DND-41 (cell line): ENCODE measurements at regions not wholly inside any gene's neighbourhood (a gene's known extent, or its start where the extent isn't known, plus 50 kb on each side); places are given as distances from the start of the nearest gene placed in this dataset.

ENCODE experiments used
- EZH2 ChIP-seq: IDR thresholded peaks from 3 replicates; pipeline ENCODE4 v1.6.1; 2012; ENCODE audit warnings: borderline replicate concordance, low read depth, mild to moderate bottlenecking, moderate library complexity, low read length, inconsistent platforms; ENCODE audit not compliant: severe bottlenecking
- TF ChIP-seq, protein P1 (sequence below): IDR thresholded peaks from 2 replicates; pipeline ENCODE4 v1.5.1; 2012; ENCODE audit warnings: borderline replicate concordance, low read length, moderate library complexity, mild to moderate bottlenecking; ENCODE audit not compliant: poor library complexity, severe bottlenecking; ENCODE audit errors: extremely low read depth

DNA sequence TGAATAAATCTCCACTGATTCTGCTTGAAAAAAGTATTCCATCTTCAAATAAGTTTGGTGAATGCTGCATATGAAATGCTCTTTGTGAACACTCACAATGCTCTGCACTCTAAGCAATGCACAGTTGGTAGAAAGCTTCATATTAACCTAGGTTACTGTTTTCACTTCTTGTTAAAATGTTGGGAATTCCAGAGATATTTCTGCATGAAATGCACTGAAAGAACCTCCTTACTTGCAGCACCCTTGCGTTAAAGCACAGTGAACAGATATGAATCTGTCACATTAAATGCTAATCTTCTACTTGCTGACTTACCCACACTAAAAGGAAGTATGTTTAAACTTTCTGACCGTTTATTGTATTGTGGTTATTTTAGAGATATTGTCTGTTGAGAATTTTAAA lies 584.1 kb upstream of the NUDT12 start:
- TF ChIP-seq, protein P1, sequence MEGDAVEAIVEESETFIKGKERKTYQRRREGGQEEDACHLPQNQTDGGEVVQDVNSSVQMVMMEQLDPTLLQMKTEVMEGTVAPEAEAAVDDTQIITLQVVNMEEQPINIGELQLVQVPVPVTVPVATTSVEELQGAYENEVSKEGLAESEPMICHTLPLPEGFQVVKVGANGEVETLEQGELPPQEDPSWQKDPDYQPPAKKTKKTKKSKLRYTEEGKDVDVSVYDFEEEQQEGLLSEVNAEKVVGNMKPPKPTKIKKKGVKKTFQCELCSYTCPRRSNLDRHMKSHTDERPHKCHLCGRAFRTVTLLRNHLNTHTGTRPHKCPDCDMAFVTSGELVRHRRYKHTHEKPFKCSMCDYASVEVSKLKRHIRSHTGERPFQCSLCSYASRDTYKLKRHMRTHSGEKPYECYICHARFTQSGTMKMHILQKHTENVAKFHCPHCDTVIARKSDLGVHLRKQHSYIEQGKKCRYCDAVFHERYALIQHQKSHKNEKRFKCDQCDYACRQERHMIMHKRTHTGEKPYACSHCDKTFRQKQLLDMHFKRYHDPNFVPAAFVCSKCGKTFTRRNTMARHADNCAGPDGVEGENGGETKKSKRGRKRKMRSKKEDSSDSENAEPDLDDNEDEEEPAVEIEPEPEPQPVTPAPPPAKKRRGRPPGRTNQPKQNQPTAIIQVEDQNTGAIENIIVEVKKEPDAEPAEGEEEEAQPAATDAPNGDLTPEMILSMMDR: no peak
- TF ChIP-seq EZH2: no peak
